HUDEP-2 (cell line): ENCODE measurements at regions not wholly inside any gene's neighbourhood (a gene's known extent, or its start where the extent isn't known, plus 50 kb on each side); places are given as distances from the start of the nearest gene placed in this dataset.
A peak's percentile ranks its signal among the peaks of the same experiment; 100 is the strongest.

Experiments
- DNase-seq, 76 experiments: peaks; one replicate each; lab custom pipeline; 2025; ENCODE audit not compliant: unreplicated experiment in 76 of 76; lab: John Stamatoyannopoulos, UW

DNA sequence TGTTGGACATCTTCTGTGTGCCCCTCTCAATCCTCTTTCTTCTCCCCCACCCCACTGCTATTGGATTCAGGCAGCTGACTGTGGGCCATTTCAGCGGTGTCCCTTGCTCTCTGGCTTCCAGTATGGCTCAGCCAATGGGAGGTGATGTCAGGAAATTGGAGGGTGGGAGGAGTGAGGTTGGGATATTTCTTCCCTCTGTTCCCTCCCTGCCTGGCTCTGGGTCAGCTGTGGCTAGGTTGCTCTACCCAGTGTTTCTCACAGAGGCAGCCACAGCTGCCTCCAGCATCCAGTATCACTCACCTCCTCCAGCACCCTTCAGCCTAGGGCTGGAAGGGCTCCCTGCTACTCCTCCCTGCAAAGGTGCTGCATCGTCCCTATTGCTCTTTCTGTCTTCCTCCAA is 423.5 kb downstream of the MIAT start:
- DNase-seq = no peak

DNA sequence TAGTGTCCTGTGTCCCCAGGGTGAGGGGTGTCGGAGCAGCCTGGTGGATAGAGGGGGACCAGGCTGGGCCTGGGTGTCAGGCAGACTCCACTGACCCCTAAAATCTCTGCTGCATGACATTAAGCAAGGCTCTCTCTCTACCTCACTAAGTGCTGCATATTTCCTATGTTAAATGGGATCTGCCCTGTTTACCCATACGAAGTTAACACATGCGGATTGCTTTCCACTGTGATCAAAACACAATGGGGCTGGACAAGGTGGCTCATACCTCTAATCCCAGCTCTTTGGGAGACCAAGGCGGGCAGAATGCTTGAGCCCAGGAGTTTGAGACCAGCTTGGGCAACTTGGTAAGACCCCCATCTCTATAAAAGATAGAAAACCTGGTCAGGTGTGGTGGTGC is 426.2 kb downstream of the MIAT start:
- no peak for DNase-seq

DNA sequence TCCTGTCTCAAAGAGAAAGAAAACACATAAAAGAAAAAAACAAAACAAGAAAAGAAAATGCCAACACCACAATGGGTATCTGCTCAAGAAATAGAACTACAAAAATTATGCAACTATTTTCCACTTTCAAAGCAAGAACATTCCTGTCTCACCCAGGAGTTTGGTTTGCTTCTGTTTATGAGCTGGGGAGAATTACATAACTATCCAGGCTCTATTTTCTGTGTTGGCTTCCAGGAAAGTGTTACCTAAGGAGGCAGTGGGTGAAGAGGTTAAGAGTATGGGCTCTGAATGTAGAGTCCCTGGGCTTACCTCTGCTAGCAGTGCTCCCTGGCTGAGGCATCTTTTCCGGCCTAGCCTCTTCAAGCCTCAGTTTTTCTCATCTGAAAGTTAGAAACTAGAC is 426.7 kb downstream of the MIAT start:
- no peak for DNase-seq

DNA sequence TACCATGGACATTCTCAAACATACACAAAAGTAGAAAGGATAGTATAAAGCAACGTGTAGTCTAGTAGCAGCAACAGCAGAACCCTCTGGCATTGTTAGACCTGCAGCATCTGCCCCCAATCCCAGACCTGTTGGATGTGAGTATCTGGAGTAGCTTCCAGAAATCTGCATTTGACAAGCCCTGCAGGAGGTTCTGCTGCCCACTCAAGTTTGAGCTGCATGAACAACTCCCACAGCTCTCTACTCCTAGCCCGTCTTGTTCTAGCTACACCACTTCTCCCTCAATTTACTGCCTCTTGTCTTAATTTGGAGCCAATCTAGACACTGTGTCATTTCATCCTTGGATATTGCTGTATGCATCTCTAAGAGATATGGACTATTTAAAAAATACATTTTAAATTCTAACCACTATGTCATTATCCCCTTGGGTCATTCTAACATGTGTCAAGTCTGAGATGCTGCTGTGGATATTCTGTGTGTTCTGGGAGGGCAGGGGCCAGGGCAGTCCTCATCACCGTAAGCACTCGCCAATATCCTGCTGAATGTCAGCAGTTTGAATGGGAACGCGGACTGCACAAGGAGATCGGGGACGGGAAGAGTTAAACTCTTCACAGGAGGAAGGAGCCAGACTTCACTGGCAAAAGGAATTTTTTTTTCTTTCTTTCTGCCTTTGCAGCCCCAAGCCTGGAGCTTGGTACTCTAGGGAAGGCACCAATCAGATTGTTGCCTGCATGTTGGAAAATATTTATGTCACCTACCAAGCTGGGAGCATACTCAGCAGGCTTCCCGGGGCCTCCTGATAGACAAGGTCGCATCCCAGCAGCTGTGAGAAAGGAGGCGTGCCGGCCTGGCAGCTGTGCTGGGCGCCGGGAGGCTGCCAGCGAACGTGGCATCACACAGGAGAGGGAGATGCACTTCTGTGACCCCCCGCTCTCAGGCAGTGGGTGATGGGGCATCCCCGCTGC is 429.0 kb downstream of the MIAT start:
- no peak for DNase-seq

DNA sequence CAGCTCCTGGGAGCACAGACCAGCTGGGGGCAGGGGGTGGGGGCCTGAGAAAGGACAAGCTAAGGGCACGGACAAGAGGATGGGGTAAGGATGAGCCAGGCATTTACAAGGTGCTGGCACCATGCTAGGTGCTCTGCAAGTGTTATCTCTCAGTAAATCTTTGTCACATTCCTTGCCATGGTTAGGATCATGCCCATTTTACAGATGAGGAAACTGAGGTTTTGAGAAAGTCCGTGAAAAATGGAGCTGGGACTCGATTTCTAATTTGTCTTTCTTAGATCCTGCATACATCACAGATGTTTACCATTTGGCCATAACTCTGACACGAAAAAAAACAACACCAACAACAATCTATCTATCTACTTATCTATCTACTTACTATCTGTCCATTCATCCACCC is 429.7 kb downstream of the MIAT start:
- DNase-seq = no peak

DNA sequence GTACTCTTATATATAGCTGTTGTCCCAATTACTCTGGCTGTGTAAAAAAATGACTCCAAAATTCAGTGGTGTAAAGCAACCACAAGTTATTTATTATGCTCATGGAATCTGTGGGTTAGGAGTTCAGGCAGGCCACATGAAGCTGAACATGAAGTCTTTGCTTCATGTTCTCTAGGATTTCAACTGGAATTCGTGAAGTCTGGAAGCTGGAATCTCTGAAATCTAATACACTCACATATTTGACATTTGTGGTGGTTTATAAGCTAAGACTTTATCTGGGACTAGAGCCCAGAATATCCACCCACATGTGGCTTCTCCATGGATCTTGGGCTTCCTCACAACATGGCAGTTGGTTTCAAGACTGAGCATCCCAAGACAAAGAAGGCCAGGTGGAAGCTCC is 430.6 kb downstream of the MIAT start:
- no peak for DNase-seq

DNA sequence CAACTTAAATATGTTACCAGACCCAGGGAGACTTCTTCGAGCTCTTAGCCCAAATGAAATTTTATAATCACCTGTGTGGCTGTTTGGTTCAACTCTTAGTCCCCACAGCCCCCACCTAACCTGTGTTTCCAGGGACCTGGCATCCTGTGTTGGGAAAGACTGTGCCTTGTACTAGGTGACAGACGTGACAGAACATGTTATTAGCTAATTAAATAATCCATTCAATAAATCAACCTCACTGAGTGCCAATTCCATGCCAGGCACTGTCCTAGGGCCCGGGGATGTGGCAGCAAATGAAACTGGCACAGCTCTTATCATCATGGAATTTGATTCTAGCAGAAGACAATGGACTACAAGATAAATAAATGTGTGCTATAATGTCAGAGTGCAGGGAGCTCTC is 431.9 kb downstream of the MIAT start:
- no peak for DNase-seq

DNA sequence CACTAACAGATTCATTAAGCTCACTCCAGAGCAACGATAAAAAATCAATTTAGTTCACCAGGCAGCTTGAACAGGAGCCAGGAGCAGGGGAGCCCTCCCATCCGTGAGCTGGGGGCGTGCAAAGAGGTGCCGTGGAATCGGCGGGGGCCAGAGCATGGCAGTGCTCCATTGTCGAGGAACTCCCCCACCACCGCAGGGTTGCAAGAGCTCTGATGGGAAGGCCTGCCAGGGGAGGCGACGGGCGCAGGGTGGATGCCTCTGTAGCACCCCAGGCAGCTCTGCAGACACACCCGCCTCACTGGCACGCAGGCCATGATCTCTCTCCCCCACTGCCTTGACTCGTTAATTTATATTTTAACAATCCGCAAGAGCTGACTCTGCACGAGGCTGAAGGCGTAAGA is 433.2 kb downstream of the MIAT start:
- DNase-seq = no peak

DNA sequence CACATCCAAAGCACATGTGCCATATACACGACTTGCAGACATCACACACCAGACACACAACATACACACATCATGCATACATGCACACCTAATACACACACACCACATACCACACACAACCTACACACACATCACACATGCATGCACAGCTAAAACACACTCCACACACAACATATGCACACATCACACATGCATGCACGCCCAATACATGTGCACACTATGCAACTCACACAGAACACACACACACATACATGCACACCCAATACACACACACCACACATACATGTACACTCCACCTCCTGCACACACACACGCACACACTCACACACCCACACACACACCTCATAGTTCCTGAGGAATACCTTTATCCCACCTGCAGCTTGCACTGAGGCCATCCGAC is 436.0 kb downstream of the MIAT start:
- no peak for DNase-seq

DNA sequence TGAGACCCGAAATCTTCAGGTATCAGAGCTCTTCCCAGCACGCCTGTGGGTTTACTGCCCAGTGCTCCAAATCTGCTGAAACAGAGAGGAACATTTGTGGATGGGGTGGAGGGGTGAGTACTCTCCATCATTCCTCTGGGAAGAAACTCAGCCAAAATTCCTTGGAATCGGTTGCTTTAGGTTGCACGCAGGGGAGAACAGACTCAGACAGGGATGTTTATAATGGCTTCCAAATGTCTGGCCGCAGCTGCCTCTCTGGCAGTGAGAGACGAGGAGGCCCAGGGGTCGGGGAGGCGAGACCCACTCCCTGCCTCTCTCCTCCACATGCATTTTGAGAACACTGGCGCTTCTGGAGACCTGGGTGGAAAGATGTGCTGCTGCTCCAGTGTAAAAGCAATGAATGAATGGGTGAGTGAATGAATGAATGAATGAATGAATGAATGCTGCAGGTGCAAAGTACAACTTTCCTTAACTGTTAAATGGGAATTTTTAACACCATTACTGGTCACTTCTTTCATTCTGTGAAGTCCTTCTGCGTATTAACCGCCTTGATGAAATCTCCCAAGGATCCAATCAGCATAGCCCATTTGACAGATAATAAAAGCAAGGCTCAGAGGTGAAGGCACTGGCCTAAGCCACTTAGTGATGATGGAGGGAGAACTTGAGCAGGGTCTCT is 437.4 kb downstream of the MIAT start:
- DNase-seq = no peak

DNA sequence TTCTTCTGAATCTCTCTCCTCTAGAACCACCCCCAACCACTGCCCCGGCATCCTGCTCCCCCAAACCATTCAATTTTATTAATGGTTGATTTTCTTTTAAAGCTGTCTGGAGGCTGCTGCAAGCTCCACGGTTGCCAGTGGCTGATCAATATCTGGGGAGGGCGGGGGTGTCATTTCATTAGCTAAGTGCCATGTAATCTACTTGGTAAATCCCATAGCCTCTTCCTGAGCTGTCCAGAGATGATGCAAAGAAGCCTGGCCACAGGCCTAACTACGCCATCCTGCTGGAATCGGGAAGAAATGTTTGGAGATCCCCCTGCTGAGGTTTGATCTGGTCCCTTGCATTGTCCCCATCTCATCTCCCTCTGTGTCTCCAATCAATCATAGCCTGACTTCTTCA is 440.1 kb downstream of the MIAT start:
- DNase-seq = no peak

DNA sequence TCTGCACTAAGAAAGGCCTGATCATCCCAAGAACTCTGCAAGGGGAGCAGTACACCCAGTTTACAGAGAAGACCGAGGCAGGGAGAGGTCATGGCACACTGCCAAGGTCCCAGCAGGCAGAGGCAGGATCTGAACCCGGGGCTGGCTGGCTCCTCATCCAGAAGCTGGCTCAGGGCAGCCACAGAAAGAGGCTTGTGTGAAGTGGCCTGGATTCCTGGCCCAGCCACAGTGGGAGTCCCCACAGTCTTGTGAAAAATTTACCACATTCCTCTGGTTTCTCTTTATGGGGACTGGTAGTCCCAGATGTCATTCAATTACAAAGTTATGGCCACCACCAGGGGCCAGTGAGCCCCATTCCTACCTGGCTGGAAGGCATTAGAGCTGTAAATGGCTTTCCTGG is 440.5 kb downstream of the MIAT start:
- DNase-seq = no peak

DNA sequence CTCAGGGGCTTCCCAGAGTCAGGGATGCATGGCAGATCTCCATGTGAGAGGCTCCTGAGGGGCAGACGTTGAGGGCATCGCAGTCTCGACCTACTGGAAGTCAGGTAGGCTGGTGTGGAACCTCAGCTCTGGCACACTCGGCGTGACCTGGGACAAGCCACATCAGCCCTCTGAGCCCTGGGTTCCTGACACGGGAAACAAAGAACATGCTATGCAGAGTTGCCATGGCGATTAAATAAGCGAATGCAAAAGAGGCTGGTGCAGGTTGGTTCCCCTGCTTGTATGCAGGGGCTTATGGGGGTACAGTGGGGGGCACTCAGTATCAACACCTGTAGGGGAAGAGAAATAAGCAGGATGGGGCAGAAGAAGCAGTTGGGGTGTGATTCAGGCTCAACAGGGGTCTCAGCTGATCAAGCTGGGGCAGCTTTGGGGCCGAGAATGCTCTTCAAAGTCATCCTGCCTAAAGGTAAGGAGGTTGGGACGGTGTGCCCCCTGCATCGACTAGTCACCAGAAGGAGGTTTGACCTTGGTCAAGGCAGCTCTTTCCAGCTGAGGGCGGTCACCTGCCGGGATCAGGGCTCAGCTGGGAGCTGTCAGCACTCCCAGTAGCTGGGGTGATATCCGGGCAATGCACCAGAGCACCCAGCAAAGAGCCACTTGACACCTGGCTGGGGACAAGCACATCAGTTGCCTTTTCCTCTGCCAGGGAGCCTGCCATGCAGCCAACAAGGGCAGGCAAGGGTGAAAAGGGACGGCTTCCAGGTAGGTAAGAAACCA is 442.7 kb downstream of the MIAT start:
- DNase-seq = no peak

DNA sequence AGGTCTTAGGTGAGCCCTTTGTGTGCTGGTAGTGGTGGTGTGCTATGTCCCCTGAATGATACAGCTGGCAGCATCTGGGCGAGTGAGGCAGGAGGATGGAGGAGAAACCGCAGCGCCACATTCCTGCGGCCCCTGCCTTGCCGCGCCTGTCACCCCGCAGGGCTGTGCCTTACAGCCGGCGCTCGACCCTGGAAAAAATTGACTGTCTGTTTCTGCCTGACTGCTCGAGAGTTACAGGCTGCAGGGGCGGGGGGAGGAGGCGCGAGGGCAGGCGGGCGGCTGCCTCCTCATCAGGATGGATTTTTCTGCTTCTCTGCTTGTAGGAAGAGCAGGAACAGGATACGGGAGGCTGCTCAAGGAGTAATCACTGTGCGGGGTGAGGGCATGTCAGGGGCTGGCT is 443.4 kb downstream of the MIAT start:
- no peak for DNase-seq

DNA sequence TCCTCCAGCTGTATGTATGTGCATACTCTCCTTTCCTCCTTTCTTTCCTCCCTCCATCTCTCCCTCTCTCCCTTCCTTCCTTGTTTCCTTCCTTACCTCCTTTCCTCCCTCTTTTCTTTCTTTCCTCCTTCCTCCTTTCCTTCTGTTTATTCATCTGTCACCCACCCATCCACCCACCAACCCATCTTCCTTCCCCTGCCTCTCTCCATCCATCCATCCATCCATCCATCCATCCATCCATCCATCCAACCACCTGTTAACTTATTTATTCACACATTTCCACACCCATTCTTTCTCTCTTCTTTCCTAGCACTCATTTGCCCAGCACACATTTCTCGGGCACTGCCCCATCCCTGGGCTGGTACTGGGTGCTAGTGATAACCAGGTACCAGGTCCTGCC is 443.9 kb downstream of the MIAT start:
- no peak for DNase-seq

DNA sequence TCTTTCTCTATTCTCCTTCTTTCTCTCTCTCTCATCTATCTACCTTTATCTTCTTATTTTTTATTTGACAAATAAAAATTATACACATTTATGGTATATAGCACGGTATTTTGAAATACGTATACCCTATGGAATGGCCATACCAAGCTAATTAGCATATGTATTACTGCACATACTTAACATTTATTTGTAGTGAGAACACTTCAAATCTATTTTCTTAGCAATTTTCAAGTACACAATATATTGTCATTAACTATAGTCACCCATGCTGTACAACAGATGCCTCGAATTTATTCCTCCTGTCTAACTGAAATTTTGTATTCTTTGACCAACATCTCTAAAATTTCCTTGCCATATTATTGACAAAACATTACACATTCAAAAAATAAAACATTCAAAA is 447.1 kb downstream of the MIAT start:
- no peak for DNase-seq

DNA sequence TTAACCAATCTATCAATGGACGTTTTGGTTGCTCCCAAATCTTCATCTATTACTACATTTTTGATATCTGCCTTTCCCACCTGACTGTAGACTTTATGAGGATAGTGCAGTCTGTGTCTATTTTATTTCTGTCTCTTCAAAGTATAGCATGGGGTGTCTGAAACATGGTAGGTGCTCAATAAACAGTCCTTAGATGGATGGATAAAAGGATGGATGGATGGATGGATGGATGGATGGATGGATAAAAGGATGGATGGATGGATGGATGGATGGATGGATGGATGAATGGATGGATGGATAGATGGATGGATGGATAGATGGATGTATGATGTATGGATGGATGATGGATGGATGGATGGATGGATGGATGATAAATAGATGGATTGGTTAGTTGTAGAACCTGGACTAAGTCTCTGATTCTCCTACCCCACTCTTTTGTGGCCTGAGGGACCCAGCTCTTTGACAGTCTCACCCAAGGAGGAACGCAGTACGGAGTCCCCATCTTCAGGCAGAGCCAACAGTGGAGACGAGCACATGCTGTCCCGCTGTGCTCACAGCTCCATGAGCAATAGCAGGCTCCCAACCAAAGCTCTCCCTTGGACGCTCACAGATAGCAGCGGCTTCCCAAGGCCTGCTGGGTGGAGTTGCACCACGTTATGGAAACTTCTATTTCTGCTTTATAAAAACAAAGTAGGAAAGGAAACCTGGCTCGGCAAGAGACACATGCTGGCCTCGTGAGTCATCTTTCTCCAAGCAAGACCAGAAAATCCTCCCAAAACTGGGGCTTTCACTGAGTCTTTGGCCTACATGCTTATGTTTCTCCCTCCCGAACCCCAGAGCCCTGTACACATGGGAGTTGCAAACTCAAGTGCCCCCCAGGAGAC is 448.0 kb downstream of the MIAT start:
- no peak for DNase-seq

DNA sequence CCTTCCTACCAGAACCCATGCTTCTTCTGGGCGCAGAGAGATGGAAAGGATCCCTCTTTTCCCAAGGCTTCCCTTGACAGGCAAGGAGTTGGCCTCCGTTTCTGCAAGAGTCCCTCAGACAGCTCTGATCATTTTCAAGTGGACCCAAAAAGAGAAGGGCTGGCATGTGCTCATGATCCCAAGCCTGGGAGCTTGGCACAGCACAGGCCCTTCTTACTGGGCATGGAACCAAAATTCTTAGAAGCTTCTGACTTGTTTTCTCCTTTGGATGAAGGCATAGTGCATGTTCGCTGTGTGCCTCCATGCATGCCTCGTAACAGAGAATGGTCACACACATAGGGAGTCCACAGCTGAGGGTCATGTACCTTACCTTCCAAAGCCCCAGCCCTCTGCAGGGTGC is 449.6 kb downstream of the MIAT start:
- DNase-seq = no peak

DNA sequence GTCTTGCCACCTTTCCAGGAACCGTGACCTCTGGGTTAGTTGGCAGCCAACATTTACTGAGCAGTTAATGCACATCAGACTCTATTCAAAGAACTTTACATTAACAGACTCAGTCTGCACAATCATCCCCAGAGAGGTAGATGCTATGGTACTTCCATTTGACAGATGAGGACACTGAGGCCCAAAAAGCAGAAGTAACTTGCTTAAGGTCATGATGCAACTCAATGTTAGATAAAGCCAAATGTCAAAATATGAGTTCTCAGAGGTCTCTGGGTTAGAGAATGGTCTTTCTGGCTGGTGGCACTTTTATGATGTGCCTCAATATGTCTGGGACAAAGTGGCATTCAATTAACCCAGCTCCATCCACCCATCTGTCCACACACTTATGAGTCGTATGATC is 450.0 kb downstream of the MIAT start:
- DNase-seq = no peak

DNA sequence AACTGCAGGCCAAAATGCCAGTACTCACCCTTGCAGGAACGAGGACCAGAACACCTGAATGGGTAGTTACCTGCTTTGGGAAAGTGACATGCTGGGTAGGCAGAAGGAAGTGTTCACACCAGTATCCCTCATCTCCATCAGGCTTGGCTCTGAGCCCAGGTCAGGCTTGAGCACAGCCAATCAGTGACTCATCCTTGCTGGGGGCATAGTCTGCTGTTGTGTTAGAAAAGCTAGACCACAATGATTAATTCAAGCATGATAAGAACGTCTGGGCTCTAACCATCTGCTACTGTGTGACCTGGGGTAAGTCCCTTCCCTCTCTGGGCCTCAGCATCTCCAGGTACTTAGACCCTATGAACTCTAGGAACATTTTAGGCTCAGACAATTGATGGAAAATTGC is 450.4 kb downstream of the MIAT start:
- peak in 52 of 76 experiments; percentile 2 to 76 (median 28) for DNase-seq
